ENCODE measurements at regions not wholly inside any gene's neighbourhood (a gene's known extent, or its start where the extent isn't known, plus 50 kb on each side); places are given as distances from the start of the nearest gene placed in this dataset.

DNA sequence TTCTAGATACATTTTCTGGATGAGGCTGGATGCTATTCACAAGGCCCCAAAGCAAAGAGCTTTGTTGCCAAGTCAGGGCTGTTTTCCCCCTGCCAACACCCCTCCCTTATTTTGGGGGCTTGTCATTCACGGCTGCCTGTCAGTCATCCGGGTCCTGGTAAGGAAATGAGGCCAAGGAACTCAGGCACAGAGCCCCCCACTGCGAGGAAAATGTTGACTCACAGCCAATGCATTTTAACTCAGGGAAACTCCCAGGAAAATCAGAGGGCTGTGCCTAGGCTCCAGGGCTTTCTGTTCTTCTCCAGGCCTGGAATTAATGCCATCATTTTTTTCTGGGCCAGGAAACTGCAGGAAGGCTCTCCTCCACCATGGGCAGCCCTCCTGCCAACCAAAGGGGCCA is 241.1 kb downstream of the SMAD2 start:
- TF ChIP-seq CTCF (IDR thresholded peaks at IDR 0.05) (no peak), EZH2 (IDR thresholded peaks at IDR 0.05) (no peak)
